Heart left ventricle (tissue), 13 donors: ENCODE measurements at regions not wholly inside any gene's neighbourhood (a gene's known extent, or its start where the extent isn't known, plus 50 kb on each side); places are given as distances from the start of the nearest gene placed in this dataset.
A peak's percentile ranks its signal among the peaks of the same experiment; 100 is the strongest.

Experiments
- POLR2A ChIP-seq, 2 donors: fragments of 450-650 bp; IDR thresholded peaks; one replicate each; pipeline ENCODE4 v1.6.1; 2017; ENCODE audit warnings: antibody characterized with exemption in 2 of 2, mild to moderate bottlenecking in 2 of 2, moderate library complexity in 2 of 2
- TF ChIP-seq, protein P1 (sequence below), 12 donors: fragments of 200-600 bp; sonication (generic) in 4 of 12; IDR thresholded peaks; one replicate each; pipeline versions ENCODE4 v1.5.0 to v1.8.0; 2018 to 2022; ENCODE audit warnings: antibody characterized with exemption in 12 of 12, mild to moderate bottlenecking in 5 of 12
- donor health status: ischemic (EF 13 %, LVEDD 7.1; RV severe dilation, severe dysfunction).
- donor health status: DM: no; HTN: yes; CAD: no.
- donor health status: DM: no; HTN: no; CAD: no.
- donor health status: ischemic (EF 25% LVEDD 6.9; RV normal size, moderate dysfunction).
- donor health status: ischemic (EF 25% LVEDD 5.7; RV mildly dilated, moderate dysfunction).
- donor health status: ischemic (EF 35%, LVEDD 5.7; RV mildly dilated, moderate dysfunction).
- donor health status: nonischemic (EF 11% LVEDD 7.7; RV severe dilation, severe dysfunction).
- donor health status: DM: yes; HTN: yes; CAD: no.
- donor health status: PGD.
- donor health status: ischemic (EF 29% LVEDD 5.4; RV normal size, mild dysfunction).
- donor health status: nonischemic (EF 23%, LVEDD 6.1; RV moderate dilation, normal function).

- TF ChIP-seq, protein P1, sequence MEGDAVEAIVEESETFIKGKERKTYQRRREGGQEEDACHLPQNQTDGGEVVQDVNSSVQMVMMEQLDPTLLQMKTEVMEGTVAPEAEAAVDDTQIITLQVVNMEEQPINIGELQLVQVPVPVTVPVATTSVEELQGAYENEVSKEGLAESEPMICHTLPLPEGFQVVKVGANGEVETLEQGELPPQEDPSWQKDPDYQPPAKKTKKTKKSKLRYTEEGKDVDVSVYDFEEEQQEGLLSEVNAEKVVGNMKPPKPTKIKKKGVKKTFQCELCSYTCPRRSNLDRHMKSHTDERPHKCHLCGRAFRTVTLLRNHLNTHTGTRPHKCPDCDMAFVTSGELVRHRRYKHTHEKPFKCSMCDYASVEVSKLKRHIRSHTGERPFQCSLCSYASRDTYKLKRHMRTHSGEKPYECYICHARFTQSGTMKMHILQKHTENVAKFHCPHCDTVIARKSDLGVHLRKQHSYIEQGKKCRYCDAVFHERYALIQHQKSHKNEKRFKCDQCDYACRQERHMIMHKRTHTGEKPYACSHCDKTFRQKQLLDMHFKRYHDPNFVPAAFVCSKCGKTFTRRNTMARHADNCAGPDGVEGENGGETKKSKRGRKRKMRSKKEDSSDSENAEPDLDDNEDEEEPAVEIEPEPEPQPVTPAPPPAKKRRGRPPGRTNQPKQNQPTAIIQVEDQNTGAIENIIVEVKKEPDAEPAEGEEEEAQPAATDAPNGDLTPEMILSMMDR (IDR thresholded peaks at IDR 0.05) = peak in 10 of 12 donors; percentile 8 to 63 (median 48)
- no peak for TF ChIP-seq POLR2A (IDR thresholded peaks at IDR 0.05)
Measured at GRCh38 chr13:103883164-103883563, 816.9 kb upstream of the SLC10A2 start.
